Brain microvascular endothelial cell (primary cell): ENCODE measurements at regions not wholly inside any gene's neighbourhood (a gene's known extent, or its start where the extent isn't known, plus 50 kb on each side); places are given as distances from the start of the nearest gene placed in this dataset.
"Not testable (repeated sequence)": the region's sequence is repeated elsewhere in the genome, so short reads cannot be mapped to it uniquely, and the experiment has no call there.

Source experiments
- DNase-seq: peaks from one replicate; pipeline ENCODE4 v3.0.0-alpha.2; 2020
- H3K27ac ChIP-seq: fragments of 250-450 bp; sonication (Bioruptor Pico); 2 replicates; pipeline ENCODE4 v1.5.1; 2020; ENCODE audit warnings: mild to moderate bottlenecking, moderate library complexity
- H3K27me3 ChIP-seq: fragments of 250-450 bp; sonication (Bioruptor Pico); replicated peaks from 2 replicates; pipeline ENCODE4 v1.5.1; 2020; ENCODE audit warnings: mild to moderate bottlenecking
- H3K36me3 ChIP-seq: fragments of 250-450 bp; sonication (Bioruptor Pico); replicated peaks from 2 replicates; pipeline ENCODE4 v1.5.1; 2020; ENCODE audit warnings: mild to moderate bottlenecking
- H3K4me3 ChIP-seq: 2 replicates; pipeline ENCODE4 v1.5.1; 2011; ENCODE audit warnings: low read depth, mild to moderate bottlenecking, control low read depth, low read length, moderate library complexity
- in situ Hi-C: cut with HindIII; loops from 2 replicates; pipeline ENCODE4 v1.10.0; 2017; ENCODE audit warnings: low sequenced_read_pairs, low pct_ligation_motif_present
- TF ChIP-seq, protein P1 (sequence below): IDR thresholded peaks from 2 replicates; pipeline ENCODE4 v1.5.1; 2011; ENCODE audit warnings: low read depth, mild to moderate bottlenecking, moderate library complexity, low read length, control low read depth, inconsistent platforms; ENCODE audit errors: missing control alignments

GRCh38 chr21:35562876-35563275, 497.4 kb downstream of the SETD4 start:
- in situ Hi-C loops = no loop called here
- peak; percentile 42 for DNase-seq
- H3K27me3 ChIP-seq = no peaks in the 10 kb centered on the region
- H3K27ac ChIP-seq = peak overlapping the region; percentile 86
- H3K4me3 ChIP-seq = no peak overlapping the region
- no peaks in the 10 kb centered on the region for H3K36me3 ChIP-seq
- TF ChIP-seq, protein P1, sequence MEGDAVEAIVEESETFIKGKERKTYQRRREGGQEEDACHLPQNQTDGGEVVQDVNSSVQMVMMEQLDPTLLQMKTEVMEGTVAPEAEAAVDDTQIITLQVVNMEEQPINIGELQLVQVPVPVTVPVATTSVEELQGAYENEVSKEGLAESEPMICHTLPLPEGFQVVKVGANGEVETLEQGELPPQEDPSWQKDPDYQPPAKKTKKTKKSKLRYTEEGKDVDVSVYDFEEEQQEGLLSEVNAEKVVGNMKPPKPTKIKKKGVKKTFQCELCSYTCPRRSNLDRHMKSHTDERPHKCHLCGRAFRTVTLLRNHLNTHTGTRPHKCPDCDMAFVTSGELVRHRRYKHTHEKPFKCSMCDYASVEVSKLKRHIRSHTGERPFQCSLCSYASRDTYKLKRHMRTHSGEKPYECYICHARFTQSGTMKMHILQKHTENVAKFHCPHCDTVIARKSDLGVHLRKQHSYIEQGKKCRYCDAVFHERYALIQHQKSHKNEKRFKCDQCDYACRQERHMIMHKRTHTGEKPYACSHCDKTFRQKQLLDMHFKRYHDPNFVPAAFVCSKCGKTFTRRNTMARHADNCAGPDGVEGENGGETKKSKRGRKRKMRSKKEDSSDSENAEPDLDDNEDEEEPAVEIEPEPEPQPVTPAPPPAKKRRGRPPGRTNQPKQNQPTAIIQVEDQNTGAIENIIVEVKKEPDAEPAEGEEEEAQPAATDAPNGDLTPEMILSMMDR = no peak

- no peak overlapping the region for H3K27ac ChIP-seq
- H3K36me3 ChIP-seq = no peaks in the 10 kb centered on the region
- in situ Hi-C loops = no loop called here
- H3K4me3 ChIP-seq = no peak overlapping the region
- DNase-seq = no peak
- H3K27me3 ChIP-seq = no peaks in the 10 kb centered on the region
- TF ChIP-seq, protein P1 = no peak
Measured at GRCh38 chr21:35561116-35561515, 499.2 kb downstream of the SETD4 start.

DNA sequence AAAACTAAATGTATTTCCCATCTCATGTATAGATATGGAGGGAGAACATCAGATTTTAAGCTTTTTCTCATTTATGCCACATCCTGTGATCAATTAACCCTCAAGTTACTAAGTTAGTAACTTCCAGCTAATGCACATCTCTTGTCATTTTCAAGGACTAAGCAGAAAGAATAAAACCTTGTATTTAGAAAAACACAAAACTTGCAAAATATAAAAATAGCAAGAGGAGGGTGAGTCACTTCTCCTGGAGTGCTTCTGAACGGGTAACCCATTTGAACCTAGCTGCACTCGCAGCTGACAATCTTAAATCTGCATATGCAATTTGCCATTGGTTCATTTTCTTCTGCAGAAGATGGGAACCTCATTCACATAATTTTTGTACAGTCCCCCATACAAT, 500.5 kb downstream of the SETD4 start:
- H3K27me3 ChIP-seq = no peaks in the 10 kb centered on the region
- peak overlapping the region; percentile 99 for H3K27ac ChIP-seq
- TF ChIP-seq, protein P1 = no peak
- H3K36me3 ChIP-seq = no peaks in the 10 kb centered on the region
- peak; percentile 51 for DNase-seq
- no peak overlapping the region for H3K4me3 ChIP-seq
- in situ Hi-C loops = no loop called here

DNA sequence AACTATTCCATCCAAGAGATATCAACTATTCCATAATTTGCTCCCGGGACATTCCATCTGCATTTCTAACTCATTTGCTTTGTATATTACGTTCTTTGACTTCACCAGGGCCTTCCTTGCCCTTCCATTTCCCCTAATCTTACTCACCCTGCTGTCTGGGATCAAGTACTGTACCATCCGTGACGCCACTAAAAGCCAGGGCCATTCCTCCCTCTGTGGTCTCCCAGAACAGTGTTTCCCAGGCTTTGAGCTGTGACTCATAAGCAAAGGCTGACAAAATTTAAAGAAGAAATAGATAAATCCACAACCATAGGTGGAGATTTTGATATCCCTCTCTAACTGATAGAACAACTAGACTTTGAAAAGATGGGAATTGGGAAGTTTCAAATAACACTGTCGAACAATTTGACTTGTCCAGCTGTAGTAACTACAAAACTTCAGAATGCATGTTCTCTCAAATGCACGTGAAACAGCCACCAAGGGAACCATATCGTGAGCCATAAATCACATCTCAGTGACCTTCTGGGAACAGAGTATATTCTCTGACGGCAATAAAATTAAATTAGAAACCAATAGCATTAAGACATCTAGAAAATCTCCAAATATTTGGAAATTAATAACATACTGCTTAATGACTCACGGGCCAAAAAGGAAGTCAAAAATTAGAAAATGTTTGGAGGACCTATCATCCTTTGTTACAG, 501.0 kb downstream of the SETD4 start:
- H3K27me3 ChIP-seq = no peaks in the 10 kb centered on the region
- DNase-seq = peak; percentile 99
- in situ Hi-C loops = no loop called here

DNA sequence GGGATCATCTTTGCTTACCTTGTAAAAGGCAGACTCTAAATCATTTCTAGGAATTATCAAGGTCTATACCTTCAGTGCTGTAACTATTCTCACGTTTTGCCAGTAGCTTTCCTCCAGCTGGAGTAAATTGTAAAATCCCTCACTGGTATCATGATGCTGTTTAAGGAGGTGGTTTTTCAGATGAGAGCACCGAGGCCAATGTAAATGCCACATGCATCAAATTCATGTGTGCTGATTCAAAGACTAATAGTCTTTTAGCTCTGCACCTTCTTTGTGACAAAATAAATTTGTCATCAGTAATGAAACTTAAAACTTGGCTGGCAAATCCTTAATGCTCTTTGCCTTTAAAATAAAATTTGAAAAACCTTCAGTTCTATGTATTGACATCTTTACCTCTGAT, 503.8 kb downstream of the SETD4 start:
- Histone ChIP-seq H3K4me3 (no peak overlapping the region), H3K27me3 (no peaks in the 10 kb centered on the region), H3K27ac (no peak overlapping the region), H3K36me3 (no peaks in the 10 kb centered on the region)
- no peak for DNase-seq
- in situ Hi-C loops = no loop called here
- TF ChIP-seq, protein P1 = no peak

More for the DNA sequence above, 501.0 kb downstream of the SETD4 start:
- Histone ChIP-seq H3K4me3 (no peak overlapping the region), H3K36me3 (no peaks in the 10 kb centered on the region), H3K27ac (peak overlapping the region; percentile 99)
- TF ChIP-seq, protein P1 = peak; percentile 35

DNA sequence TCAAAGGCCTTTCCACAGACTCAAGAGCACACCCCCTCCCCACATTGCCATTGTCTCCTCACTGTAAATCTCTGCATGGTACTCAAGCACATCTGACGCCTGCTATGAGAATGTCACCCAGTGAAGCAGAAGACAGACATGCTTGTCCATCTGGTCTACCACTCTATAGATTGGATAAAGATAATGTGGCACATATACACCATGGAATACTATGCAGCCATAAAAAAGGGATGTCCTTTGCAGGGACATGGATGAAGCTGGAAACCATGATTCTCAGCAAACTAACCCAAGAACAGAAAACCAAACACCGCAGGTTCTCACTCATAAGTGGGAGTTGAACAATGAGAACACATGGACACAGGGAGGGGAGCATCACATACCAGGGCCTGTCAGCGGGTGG, 503.4 kb upstream of the RUNX1 start:
- H3K4me3 ChIP-seq, H3K27ac ChIP-seq, DNase-seq, H3K27me3 ChIP-seq, H3K36me3 ChIP-seq, in situ Hi-C loops: not testable (repeated sequence)
